Activated CD4-positive, CD25-positive, alpha-beta regulatory T cell treated with anti-CD3 and anti-CD28 coated beads, Interleukin-2, amount 50 U/mL, for 24 hours (primary cell): ENCODE measurements at regions not wholly inside any gene's neighbourhood (a gene's known extent, or its start where the extent isn't known, plus 50 kb on each side); places are given as distances from the start of the nearest gene placed in this dataset.

Experiments used
- ATAC-seq, 2 donors: fragments of 150-1000 bp; cut with Tn5 transposase; one replicate each; pipeline ENCODE4 v1.10.0; 2021; ENCODE audit warnings: mild to moderate bottlenecking in 1 of 2, moderate library complexity in 1 of 2

GRCh38 chr4:18292411-18292810, 270.9 kb upstream of the LCORL start:
- ATAC-seq, result no peak

- no peak for ATAC-seq
These were observed 270.4 kb upstream of the LCORL start for GRCh38 chr4:18291981-18292380.

- no peak for ATAC-seq
These were observed 269.7 kb upstream of the LCORL start for GRCh38 chr4:18291256-18291655.

- no peak for ATAC-seq
These were observed 263.8 kb upstream of the LCORL start for GRCh38 chr4:18285357-18285756.

GRCh38 chr4:18278244-18278643, 256.7 kb upstream of the LCORL start:
- ATAC-seq, result no peak

GRCh38 chr4:18262832-18263231, 241.3 kb upstream of the LCORL start:
- no peak for ATAC-seq

- no peak for ATAC-seq
These were observed 230.5 kb upstream of the LCORL start for GRCh38 chr4:18252052-18252451.

GRCh38 chr4:18250564-18250963, 229.0 kb upstream of the LCORL start:
- no peak for ATAC-seq

GRCh38 chr4:18248611-18249010, 227.1 kb upstream of the LCORL start:
- ATAC-seq, result no peak

- no peak for ATAC-seq
These were observed 225.6 kb upstream of the LCORL start for GRCh38 chr4:18247189-18247588.

- ATAC-seq, result no peak
These were observed 221.6 kb upstream of the LCORL start for GRCh38 chr4:18242919-18243693.

GRCh38 chr4:18241727-18242126, 220.2 kb upstream of the LCORL start:
- no peak for ATAC-seq

GRCh38 chr4:18234108-18234507, 212.6 kb upstream of the LCORL start:
- ATAC-seq, result no peak

- no peak for ATAC-seq
These were observed 210.2 kb upstream of the LCORL start for GRCh38 chr4:18231726-18232125.

- ATAC-seq, result no peak
These were observed 206.3 kb upstream of the LCORL start for GRCh38 chr4:18227880-18228279.

- ATAC-seq, result no peak
These were observed 193.0 kb upstream of the LCORL start for GRCh38 chr4:18214411-18215055.

- ATAC-seq, result no peak
These were observed 192.1 kb upstream of the LCORL start for GRCh38 chr4:18213576-18214198.

- ATAC-seq, result no peak
These were observed 187.9 kb upstream of the LCORL start for GRCh38 chr4:18209448-18209847.

- no peak for ATAC-seq
These were observed 182.4 kb upstream of the LCORL start for GRCh38 chr4:18203966-18204365.

GRCh38 chr4:18202486-18202885, 180.9 kb upstream of the LCORL start:
- no peak for ATAC-seq

GRCh38 chr4:18201885-18202284, 180.3 kb upstream of the LCORL start:
- ATAC-seq, result no peak

GRCh38 chr4:18198653-18199052, 177.1 kb upstream of the LCORL start:
- no peak for ATAC-seq

GRCh38 chr4:18197467-18197866, 175.9 kb upstream of the LCORL start:
- no peak for ATAC-seq

- ATAC-seq, result no peak
These were observed 172.7 kb upstream of the LCORL start for GRCh38 chr4:18194278-18194677.
